ENCODE measurements at regions not wholly inside any gene's neighbourhood (a gene's known extent, or its start where the extent isn't known, plus 50 kb on each side); places are given as distances from the start of the nearest gene placed in this dataset.
"Not testable (repeated sequence)": the region's sequence is repeated elsewhere in the genome, so short reads cannot be mapped to it uniquely, and the experiment has no call there.

- Histone ChIP-seq H3K36me3 (no peaks in the 10 kb centered on the region), H3K9me3 (no peaks in the 10 kb centered on the region), H3K4me1 (no peaks in the 10 kb centered on the region), H3K27ac (no peak overlapping the region), H3K4me3 (no peak overlapping the region), H3K27me3 (no peaks in the 10 kb centered on the region)
- WGBS, 2 donors: 74% methylated on average over 1 of the region's 1 CpG
- intact Hi-C loops (cut with DNase I): no loop called here
- DNase-seq: no peak
- TF ChIP-seq POLR2A (IDR thresholded peaks at IDR 0.05) (no peak), EP300 (IDR thresholded peaks at IDR 0.05) (no peak), CTCF (IDR thresholded peaks at IDR 0.05) (no peak), POLR2AphosphoS5 (IDR thresholded peaks at IDR 0.05) (no peak)
These were observed 427.5 kb upstream of the ALCAM start for GRCh38 chr3:104939196-104939595.

- no peak overlapping the region for H3K4me3 ChIP-seq
- intact Hi-C loops (cut with DNase I): no loop called here
- 82 to 95% methylated on average over 1 of the region's 1 CpG for WGBS, 2 donors
- no peak for TF ChIP-seq CTCF (IDR thresholded peaks at IDR 0.05)
- no peaks in the 10 kb centered on the region for H3K27me3 ChIP-seq
- H3K36me3 ChIP-seq: no peaks in the 10 kb centered on the region
- no peak for DNase-seq
- H3K27ac ChIP-seq: no peak overlapping the region
- H3K4me1 ChIP-seq: no peaks in the 10 kb centered on the region
- H3K9me3 ChIP-seq: no peaks in the 10 kb centered on the region
These were observed 424.9 kb upstream of the ALCAM start for GRCh38 chr3:104941785-104942184.

GRCh38 chr3:104943974-104944373, 422.7 kb upstream of the ALCAM start:
- H3K9me3 ChIP-seq: no peaks in the 10 kb centered on the region
- no peaks in the 10 kb centered on the region for H3K36me3 ChIP-seq
- H3K27me3 ChIP-seq: no peaks in the 10 kb centered on the region
- no peak overlapping the region for H3K27ac ChIP-seq
- DNase-seq: no peak
- no peak overlapping the region for H3K4me3 ChIP-seq
- intact Hi-C loops (cut with DNase I): no loop called here
- TF ChIP-seq CTCF (IDR thresholded peaks at IDR 0.05) (no peak), POLR2AphosphoS5 (IDR thresholded peaks at IDR 0.05) (no peak), POLR2A (IDR thresholded peaks at IDR 0.05) (no peak), EP300 (IDR thresholded peaks at IDR 0.05) (no peak)
- WGBS, 2 donors: 64 to 84% methylated on average over 1 of the region's 1 CpG
- H3K4me1 ChIP-seq: no peaks in the 10 kb centered on the region

- no peak for TF ChIP-seq POLR2A (IDR thresholded peaks at IDR 0.05)
- TF ChIP-seq CTCF (IDR thresholded peaks at IDR 0.05): no peak
- no peak for TF ChIP-seq POLR2AphosphoS5 (IDR thresholded peaks at IDR 0.05)
- TF ChIP-seq EP300 (IDR thresholded peaks at IDR 0.05): no peak
- DNase-seq: no peak
- Histone ChIP-seq H3K36me3 (no peaks in the 10 kb centered on the region), H3K27ac (no peak overlapping the region), H3K9me3 (no peaks in the 10 kb centered on the region), H3K27me3 (no peaks in the 10 kb centered on the region), H3K4me3 (no peak overlapping the region), H3K4me1 (no peaks in the 10 kb centered on the region)
- intact Hi-C loops (cut with DNase I): no loop called here
- WGBS, 2 donors: 31 to 74% methylated on average over 3 of the region's 3 CpGs
These were observed 418.8 kb upstream of the ALCAM start for GRCh38 chr3:104947943-104948342.

- H3K4me3 ChIP-seq; H3K4me1 ChIP-seq; H3K27ac ChIP-seq; DNase-seq; H3K36me3 ChIP-seq; intact Hi-C loops (cut with DNase I); H3K9me3 ChIP-seq; H3K27me3 ChIP-seq: not testable (repeated sequence)
- WGBS, 2 donors: 56 to 61% methylated on average over 4 of the region's 4 CpGs
These were observed 416.9 kb upstream of the ALCAM start for GRCh38 chr3:104949810-104950209.

Data from sigmoid colon (tissue), 6 donors.